GM12891 (cell line): ENCODE measurements at regions not wholly inside any gene's neighbourhood (a gene's known extent, or its start where the extent isn't known, plus 50 kb on each side); places are given as distances from the start of the nearest gene placed in this dataset.

Source experiments
- POLR2A ChIP-seq: IDR thresholded peaks from 2 replicates; pipeline ENCODE4 v1.6.1; 2011; ENCODE audit warnings: low read depth, low read length, control low read depth
- TAF1 ChIP-seq: IDR thresholded peaks from 2 replicates; pipeline ENCODE4 v1.6.1; 2011; ENCODE audit warnings: low read depth, low read length, control low read depth

GRCh38 chr20:57051096-57051495 is 215.3 kb downstream of the BMP7 start:
- no peak for TF ChIP-seq POLR2A
- no peak for TF ChIP-seq TAF1
